ENCODE measurements at regions not wholly inside any gene's neighbourhood (a gene's known extent, or its start where the extent isn't known, plus 50 kb on each side); places are given as distances from the start of the nearest gene placed in this dataset.
"Not testable (repeated sequence)": the region's sequence is repeated elsewhere in the genome, so short reads cannot be mapped to it uniquely, and the experiment has no call there.

GRCh38 chr10:47654161-47654560, 109.2 kb downstream of the SYT15B start:
- DNase-seq (ENCODE audit: low read depth, low spot score); POLR2A ChIA-PET; H3K4me3 ChIP-seq (ENCODE audit: low read depth, low read length); CTCF ChIA-PET: not testable (repeated sequence)

GRCh38 chr10:47648594-47648993, 114.8 kb downstream of the SYT15B start:
- H3K4me3 ChIP-seq (ENCODE audit: low read depth, low read length); CTCF ChIA-PET; DNase-seq (ENCODE audit: low read depth, low spot score); POLR2A ChIA-PET: not testable (repeated sequence)

- DNase-seq (ENCODE audit: low read depth, low spot score); CTCF ChIA-PET; POLR2A ChIA-PET; H3K4me3 ChIP-seq (ENCODE audit: low read depth, low read length): not testable (repeated sequence)
Observed at GRCh38 chr10:47647523-47648101, 115.8 kb downstream of the SYT15B start.

- DNase-seq (ENCODE audit: low read depth, low spot score); H3K4me3 ChIP-seq (ENCODE audit: low read depth, low read length); POLR2A ChIA-PET; CTCF ChIA-PET: not testable (repeated sequence)
- peak; percentile 7 for TF ChIP-seq CTCF (IDR thresholded peaks at IDR 0.05; ENCODE audit: insufficient read depth, low read length, missing control alignments)
Observed at GRCh38 chr10:47646686-47647273, 116.6 kb downstream of the SYT15B start.

- CTCF ChIA-PET; DNase-seq (ENCODE audit: low read depth, low spot score); POLR2A ChIA-PET; H3K4me3 ChIP-seq (ENCODE audit: low read depth, low read length): not testable (repeated sequence)
Observed at GRCh38 chr10:47626975-47627374, 103.5 kb upstream of the AGAP9 start.

GRCh38 chr10:47622719-47623118, 99.3 kb upstream of the AGAP9 start:
- POLR2A ChIA-PET, result not testable (repeated sequence)

GRCh38 chr10:47619300-47620012, 96.0 kb upstream of the AGAP9 start:
- DNase-seq (ENCODE audit: low read depth, low spot score); CTCF ChIA-PET; H3K4me3 ChIP-seq (ENCODE audit: low read depth, low read length); POLR2A ChIA-PET: not testable (repeated sequence)

More at GRCh38 chr10:47622719-47623118, 99.3 kb upstream of the AGAP9 start:
- DNase-seq (ENCODE audit: low read depth, low spot score); H3K4me3 ChIP-seq (ENCODE audit: low read depth, low read length); CTCF ChIA-PET: not testable (repeated sequence)

- H3K4me3 ChIP-seq (ENCODE audit: low read depth, low read length); POLR2A ChIA-PET; DNase-seq (ENCODE audit: low read depth, low spot score); CTCF ChIA-PET: not testable (repeated sequence)
Observed at GRCh38 chr10:47609311-47609710, 85.9 kb upstream of the AGAP9 start.

- DNase-seq (ENCODE audit: low read depth, low spot score); H3K4me3 ChIP-seq (ENCODE audit: low read depth, low read length); POLR2A ChIA-PET; CTCF ChIA-PET: not testable (repeated sequence)
Observed at GRCh38 chr10:47605791-47606773, 82.6 kb upstream of the AGAP9 start.

- DNase-seq (ENCODE audit: low read depth, low spot score); H3K4me3 ChIP-seq (ENCODE audit: low read depth, low read length); POLR2A ChIA-PET; CTCF ChIA-PET: not testable (repeated sequence)
Observed at GRCh38 chr10:47600604-47601003, 77.2 kb upstream of the AGAP9 start.

- CTCF ChIA-PET; H3K4me3 ChIP-seq (ENCODE audit: low read depth, low read length); DNase-seq (ENCODE audit: low read depth, low spot score); POLR2A ChIA-PET: not testable (repeated sequence)
Observed at GRCh38 chr10:47600127-47600526, 76.7 kb upstream of the AGAP9 start.

- POLR2A ChIA-PET; H3K4me3 ChIP-seq (ENCODE audit: low read depth, low read length); DNase-seq (ENCODE audit: low read depth, low spot score); CTCF ChIA-PET: not testable (repeated sequence)
Observed at GRCh38 chr10:47599657-47600056, 76.2 kb upstream of the AGAP9 start.

GRCh38 chr10:47593805-47594204, 70.4 kb upstream of the AGAP9 start:
- POLR2A ChIA-PET; H3K4me3 ChIP-seq (ENCODE audit: low read depth, low read length); CTCF ChIA-PET; DNase-seq (ENCODE audit: low read depth, low spot score): not testable (repeated sequence)

GRCh38 chr10:47593129-47593528, 69.7 kb upstream of the AGAP9 start:
- CTCF ChIA-PET; DNase-seq (ENCODE audit: low read depth, low spot score); H3K4me3 ChIP-seq (ENCODE audit: low read depth, low read length); POLR2A ChIA-PET: not testable (repeated sequence)

GRCh38 chr10:47590956-47591355, 67.5 kb upstream of the AGAP9 start:
- POLR2A ChIA-PET; CTCF ChIA-PET; H3K4me3 ChIP-seq (ENCODE audit: low read depth, low read length); DNase-seq (ENCODE audit: low read depth, low spot score): not testable (repeated sequence)
